ENCODE measurements at regions not wholly inside any gene's neighbourhood (a gene's known extent, or its start where the extent isn't known, plus 50 kb on each side); places are given as distances from the start of the nearest gene placed in this dataset.
A peak's percentile ranks its signal among the peaks of the same experiment; 100 is the strongest.

- DNase-seq (ENCODE audit: low read depth): no peak
- no peak for TF ChIP-seq CTCF (conservative IDR thresholded peaks at IDR 0.05; ENCODE audit: low read depth, low read length)
- H3K4me3 ChIP-seq (ENCODE audit: low read depth, low read length): no peak overlapping the region
Observed at GRCh38 chr1:29716306-29716705, 480.0 kb downstream of the PTPRU start.

GRCh38 chr1:29713857-29714256 is 477.5 kb downstream of the PTPRU start:
- peak; percentile 52 for TF ChIP-seq CTCF (conservative IDR thresholded peaks at IDR 0.05; ENCODE audit: low read depth, low read length)
- H3K4me3 ChIP-seq (ENCODE audit: low read depth, low read length): no peak overlapping the region
- DNase-seq (ENCODE audit: low read depth): no peak

- TF ChIP-seq CTCF (conservative IDR thresholded peaks at IDR 0.05; ENCODE audit: low read depth, low read length): no peak
- no peak for DNase-seq (ENCODE audit: low read depth)
- no peak overlapping the region for H3K4me3 ChIP-seq (ENCODE audit: low read depth, low read length)
Observed at GRCh38 chr1:29712801-29713200, 476.5 kb downstream of the PTPRU start.

GRCh38 chr1:29712284-29712651 is 475.9 kb downstream of the PTPRU start:
- TF ChIP-seq CTCF (conservative IDR thresholded peaks at IDR 0.05; ENCODE audit: low read depth, low read length): no peak

GRCh38 chr1:29711582-29712283 is 475.4 kb downstream of the PTPRU start:
- TF ChIP-seq CTCF (conservative IDR thresholded peaks at IDR 0.05; ENCODE audit: low read depth, low read length): no peak
- no peak overlapping the region for H3K4me3 ChIP-seq (ENCODE audit: low read depth, low read length)
- peak; percentile 83 for DNase-seq (ENCODE audit: low read depth)

More at GRCh38 chr1:29712284-29712651, 475.9 kb downstream of the PTPRU start:
- H3K4me3 ChIP-seq (ENCODE audit: low read depth, low read length): no peak overlapping the region
- DNase-seq (ENCODE audit: low read depth): peak; percentile 39

GRCh38 chr1:29709704-29710280 is 473.5 kb downstream of the PTPRU start:
- DNase-seq (ENCODE audit: low read depth): no peak
- TF ChIP-seq CTCF (conservative IDR thresholded peaks at IDR 0.05; ENCODE audit: low read depth, low read length): no peak
- H3K4me3 ChIP-seq (ENCODE audit: low read depth, low read length): no peak overlapping the region

Data from epithelial cell of proximal tubule (primary cell).